HG02970 (cell line): ENCODE measurements at regions not wholly inside any gene's neighbourhood (a gene's known extent, or its start where the extent isn't known, plus 50 kb on each side); places are given as distances from the start of the nearest gene placed in this dataset.
"Not testable (repeated sequence)": the region's sequence is repeated elsewhere in the genome, so short reads cannot be mapped to it uniquely, and the experiment has no call there.

Source experiments
- ATAC-seq: cut with Tn5 transposase; IDR thresholded peaks from one replicate; pipeline ENCODE4 v1.9.1; 2021; ENCODE audit warnings: mild to moderate bottlenecking, moderate library complexity, moderate number of reproducible peaks; ENCODE audit not compliant: unreplicated experiment, low FRiP score

DNA sequence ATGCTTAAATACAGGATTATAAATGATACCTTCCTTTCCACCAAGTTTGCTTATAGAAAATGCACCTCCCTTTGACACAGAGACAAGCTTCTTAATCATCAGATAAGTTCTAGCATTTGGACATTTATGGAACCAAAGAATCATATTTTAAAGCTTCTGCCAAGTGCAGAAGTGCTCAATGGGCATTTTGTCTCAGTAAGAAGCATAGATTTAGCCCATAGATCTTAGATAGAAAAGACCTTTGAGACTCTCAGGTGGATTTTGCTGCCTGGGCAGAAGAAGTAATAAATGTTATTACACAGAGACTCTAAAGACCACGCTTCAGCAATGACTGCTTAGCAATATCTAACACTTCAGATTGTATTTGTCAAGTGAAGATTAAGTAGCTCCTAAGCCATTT, 174.6 kb downstream of the VEGFC start:
- ATAC-seq: no peak

- no peak for ATAC-seq
Measured at GRCh38 chr4:176619430-176619829, 173.3 kb downstream of the VEGFC start.

DNA sequence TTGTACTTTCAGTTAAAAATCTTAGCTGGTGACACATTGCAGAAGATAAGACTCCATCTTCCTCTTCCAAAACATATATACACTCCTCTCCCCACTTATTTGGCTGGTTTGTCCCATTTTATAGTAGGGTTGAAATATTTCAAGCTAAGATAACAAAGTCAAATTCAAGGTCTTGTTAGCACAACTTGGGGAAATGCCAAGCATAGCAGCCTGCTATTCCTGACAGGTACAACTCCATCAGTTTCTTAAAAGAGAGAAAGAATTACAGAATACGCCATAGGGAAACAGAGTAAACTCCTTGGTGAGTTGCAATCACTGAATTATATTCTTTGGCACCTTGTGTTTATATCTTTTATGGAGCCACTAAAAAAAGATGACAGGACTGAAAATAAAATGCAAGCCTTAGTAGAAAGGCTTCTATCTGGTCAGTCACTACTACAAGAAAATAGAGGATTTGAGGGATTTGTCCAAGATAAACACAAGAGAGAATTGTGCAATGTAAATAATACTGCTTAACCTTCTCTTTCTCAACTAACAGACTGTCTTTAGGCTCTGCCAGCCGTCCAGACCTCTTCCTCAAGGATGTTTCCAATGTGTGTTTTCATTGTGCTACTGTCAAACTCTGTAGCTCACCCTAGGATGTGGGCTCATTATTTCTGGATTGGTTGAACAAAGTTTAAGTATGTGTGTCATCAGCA, 170.3 kb downstream of the VEGFC start:
- no peak for ATAC-seq

DNA sequence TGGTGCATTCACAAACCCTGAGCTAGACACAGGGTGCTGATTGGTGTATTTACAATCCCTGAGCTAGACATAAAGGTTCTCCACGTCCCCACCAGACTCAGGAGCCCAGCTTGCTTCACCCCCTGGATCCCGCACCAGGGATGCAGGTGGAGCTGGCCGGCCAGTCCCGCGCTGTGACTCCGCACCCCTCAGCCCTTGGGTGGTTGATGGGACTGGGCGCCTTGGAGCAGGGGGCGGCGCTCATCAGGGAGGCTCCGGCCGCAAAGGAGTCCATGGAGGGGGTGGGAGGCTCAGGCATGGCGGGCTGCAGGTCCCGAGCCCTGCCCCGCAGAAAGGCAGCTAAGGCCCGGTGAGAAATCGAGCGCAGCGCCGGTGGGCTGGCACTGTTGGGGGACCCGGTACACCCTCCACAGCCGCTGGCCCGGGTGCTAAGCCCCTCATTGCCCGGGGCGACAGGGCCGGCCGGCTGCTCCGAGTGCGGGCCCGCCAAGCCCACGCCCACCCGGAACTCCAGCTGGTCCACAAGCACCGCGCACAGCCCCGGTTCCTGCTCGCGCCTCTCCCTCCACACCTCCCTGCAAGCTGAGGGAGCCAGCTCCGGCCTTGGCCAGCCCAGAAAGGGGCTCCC, 167.6 kb downstream of the VEGFC start:
- not testable (repeated sequence) for ATAC-seq

DNA sequence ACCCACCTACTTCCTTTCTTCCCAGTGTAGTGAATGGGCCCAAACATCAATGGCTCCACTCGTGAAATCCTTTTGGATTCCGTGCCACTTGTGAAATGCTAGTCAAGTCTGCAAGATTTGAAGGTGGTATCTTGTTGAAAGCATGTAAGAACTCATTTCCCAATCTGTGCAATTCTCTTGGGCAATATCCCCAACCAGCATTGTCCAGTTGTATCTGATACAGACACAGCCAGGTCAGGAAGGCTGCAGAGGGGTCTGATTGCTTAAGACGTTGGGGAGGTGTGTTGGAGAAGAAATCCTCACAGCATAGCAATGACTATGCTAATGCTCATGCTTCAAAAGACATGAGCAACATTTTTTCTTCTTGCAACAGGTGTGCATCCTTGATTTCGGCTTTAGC, 164.8 kb downstream of the VEGFC start:
- no peak for ATAC-seq

- ATAC-seq: no peak
Measured at GRCh38 chr4:176631611-176632010, 161.1 kb downstream of the VEGFC start.
